SW 1271 (cell line): ENCODE measurements at regions not wholly inside any gene's neighbourhood (a gene's known extent, or its start where the extent isn't known, plus 50 kb on each side); places are given as distances from the start of the nearest gene placed in this dataset.

Experiments used
- DNase-seq, 2 experiments: peaks; one replicate each; lab custom pipeline; 2025; lab: John Stamatoyannopoulos, UW

GRCh38 chr13:111537843-111538499 is 217.5 kb downstream of the TEX29 start:
- DNase-seq, result no peak

DNA sequence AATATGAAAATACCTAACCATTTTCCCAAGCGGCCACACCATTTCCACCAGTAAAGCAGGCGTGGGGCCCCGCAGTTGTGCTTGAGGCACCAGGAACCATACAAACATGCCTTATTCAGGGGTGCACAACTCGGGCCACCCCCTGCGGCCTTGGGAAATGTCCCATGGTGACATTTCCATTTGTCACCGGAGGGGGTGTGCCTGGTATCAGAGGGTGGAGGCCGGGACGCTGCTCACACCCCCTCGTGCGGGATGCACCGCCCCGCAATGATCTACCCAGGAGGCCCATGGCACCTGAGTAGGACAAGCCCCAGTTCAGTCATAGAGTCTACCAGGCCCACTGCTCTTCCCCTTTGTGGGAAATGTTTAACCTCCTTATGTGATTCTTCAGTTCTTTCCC is 218.8 kb downstream of the TEX29 start:
- no peak for DNase-seq

- DNase-seq, result no peak
These were observed 219.5 kb downstream of the TEX29 start for GRCh38 chr13:111539791-111540446.

DNA sequence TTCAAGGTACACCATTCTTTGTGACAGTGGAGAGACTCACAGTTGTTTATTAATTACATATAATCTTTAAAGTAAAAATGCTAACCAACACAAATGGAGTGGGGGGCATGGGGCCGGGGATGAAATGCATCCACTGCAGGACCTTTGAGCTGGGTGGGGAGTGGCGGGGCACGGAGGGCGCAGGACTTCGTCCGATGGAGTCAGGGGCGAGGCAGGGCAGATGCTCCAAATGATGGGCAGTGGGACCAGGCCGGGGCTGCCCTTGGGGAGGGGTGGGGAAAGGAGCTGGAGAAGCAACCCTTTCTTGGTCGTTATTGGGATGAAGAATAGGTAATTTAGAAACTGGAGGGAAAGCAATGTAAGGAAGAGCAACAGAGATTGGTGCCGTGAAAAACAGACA is 220.0 kb downstream of the TEX29 start:
- DNase-seq, result no peak

GRCh38 chr13:111541345-111541744 is 220.9 kb downstream of the TEX29 start:
- no peak for DNase-seq

DNA sequence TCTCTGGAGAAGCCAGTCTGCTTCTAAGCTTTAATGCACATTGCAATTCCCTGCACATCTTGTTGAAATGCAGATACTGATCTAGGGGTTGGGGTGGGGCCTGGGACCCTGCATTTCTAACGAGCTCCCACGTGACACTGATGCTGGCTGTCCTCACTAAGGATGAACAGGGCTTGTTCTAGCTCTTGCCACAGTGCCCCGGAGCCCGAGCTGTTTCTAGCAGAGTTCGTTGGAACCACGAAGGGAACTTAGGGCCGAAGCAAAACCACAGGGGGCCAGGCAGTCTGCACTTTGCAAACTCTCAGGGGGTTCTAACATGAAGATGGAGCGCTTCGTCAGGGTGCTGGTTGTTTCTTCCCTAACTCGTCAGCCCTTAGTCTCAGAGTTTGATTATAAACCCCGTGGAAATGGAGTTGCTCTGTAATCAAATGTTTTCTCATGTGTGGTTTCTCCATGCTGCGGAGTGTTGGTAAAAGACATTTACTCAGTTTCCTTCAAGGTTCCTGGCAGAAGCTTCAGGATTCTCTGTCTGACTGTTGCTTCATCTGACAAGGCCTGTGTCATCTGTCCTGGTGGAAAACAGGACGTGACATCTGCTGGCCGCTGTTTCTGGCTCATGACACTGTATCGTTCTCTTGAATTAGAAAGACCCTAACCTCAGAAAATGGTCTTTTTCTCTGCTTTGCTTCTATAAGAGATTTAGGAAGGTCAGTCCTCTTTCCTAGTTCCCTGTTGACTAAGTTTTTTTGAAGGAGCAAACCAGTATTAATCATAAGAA is 221.5 kb downstream of the TEX29 start:
- no peak for DNase-seq

GRCh38 chr13:111542530-111543341 is 222.3 kb downstream of the TEX29 start:
- no peak for DNase-seq

GRCh38 chr13:111546921-111547675 is 226.7 kb downstream of the TEX29 start:
- no peak for DNase-seq

GRCh38 chr13:111547726-111548273 is 227.4 kb downstream of the TEX29 start:
- DNase-seq, result no peak

DNA sequence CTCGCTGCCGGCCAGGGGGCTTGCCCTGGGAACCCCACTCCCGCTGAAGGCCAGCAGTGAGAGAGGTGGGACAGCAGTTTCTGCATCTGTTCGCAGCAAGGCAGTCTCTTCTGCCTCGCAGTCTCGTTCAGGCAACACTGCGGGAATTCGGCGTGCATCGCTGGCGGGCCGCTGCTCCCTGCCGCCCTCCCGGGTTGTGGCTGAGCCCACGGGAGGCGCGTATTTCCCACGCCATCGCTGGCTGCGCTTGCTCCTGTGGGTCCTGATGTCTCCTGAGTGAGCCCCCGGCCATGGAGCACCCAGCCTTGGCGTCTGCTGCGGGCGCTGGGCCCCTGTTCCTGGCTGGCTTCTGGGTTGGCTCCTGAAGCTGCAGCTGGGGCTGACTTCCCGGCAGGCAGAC is 227.9 kb downstream of the TEX29 start:
- DNase-seq, result no peak

DNA sequence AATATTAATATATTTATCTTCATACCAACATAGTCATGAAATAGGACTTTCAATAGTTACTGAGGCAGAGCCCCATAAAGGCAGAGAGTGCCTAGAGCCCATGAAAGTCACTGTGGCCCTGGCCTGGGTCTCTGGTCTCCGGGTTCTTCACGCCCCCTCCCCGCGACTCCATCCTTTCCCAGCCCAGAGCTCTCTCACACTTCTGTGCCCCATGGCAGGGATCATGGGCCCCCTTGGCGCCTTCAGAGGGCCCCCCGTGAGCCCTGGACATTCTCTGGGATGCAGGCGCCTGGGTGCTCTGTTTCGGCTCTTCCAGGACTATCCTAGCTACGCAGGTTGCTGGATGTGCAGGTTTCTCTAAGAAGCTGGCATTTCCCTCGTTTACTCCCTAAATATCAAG is 228.4 kb downstream of the TEX29 start:
- DNase-seq, result no peak

DNA sequence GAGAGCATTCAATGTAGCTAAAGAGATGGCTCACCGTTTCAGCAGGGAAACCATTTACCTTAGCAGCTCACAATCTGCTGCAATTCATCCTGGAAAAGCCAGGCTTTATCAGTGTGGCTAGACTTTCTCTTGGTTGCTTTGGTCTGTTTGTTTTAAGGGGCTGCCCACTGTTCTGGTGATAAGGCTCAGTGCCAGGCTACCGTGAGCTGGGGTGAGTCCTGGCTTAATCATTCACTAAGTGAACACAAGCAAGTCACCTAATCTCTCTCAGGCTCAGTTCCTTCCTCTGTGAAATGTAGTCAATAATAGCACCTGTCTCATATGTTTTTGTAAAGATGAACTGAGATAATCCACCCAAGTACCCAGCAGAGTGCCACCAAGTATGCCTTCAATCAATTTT is 229.0 kb downstream of the TEX29 start:
- no peak for DNase-seq

GRCh38 chr13:111550062-111550461 is 229.6 kb downstream of the TEX29 start:
- DNase-seq, result no peak

- DNase-seq, result no peak
These were observed 230.9 kb downstream of the TEX29 start for GRCh38 chr13:111551204-111551820.

- no peak for DNase-seq
These were observed 232.6 kb downstream of the TEX29 start for GRCh38 chr13:111552891-111553655.

- DNase-seq, result no peak
These were observed 234.3 kb downstream of the TEX29 start for GRCh38 chr13:111554539-111555267.

DNA sequence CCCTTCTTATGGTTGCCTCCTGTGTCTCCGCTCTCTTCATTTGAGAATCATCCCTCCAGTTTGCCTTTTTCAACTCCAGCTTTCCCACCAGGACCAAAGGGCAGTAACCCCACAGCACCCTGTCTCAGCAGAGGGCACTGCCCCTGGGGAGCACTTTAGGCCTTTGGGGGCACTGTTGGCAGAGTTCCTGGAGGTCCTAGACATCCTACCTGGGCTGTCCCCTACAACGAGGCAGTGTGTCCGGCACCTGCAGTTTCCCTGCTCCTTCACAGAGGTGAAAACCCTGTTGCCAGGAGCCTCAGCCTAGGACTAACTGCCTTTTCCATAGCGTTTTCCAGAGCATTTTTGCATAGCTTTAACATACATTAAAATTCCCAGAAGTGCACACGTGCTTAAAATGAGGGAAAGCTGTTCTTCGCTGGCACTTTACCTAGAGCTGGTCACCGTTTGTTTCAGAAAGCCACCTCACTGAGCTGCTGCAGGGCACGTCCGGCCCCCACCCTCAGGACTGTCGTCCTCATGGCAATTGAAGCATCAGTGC is 234.9 kb downstream of the TEX29 start:
- no peak for DNase-seq

DNA sequence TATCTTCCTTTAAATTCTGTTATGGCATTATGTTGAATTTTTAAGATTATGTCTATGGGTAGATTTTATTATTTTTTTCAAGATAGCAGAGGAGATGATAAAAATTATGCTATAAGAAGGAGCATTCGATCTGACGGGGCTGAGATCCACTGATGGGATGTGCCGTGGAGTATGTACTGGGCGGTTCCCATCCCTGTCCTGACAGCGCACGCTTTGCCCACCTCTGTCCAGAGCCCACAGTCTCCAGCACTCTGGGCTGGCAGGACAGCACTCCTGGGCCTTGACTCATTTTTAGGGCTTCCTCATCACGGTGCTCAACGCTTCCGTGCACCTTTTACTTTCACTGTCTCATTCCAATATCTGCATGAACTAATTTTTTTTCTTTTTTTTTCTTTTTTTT is 235.5 kb downstream of the TEX29 start:
- no peak for DNase-seq

GRCh38 chr13:111556496-111556895 is 236.1 kb downstream of the TEX29 start:
- DNase-seq, result no peak
